ENCODE measurements at regions not wholly inside any gene's neighbourhood (a gene's known extent, or its start where the extent isn't known, plus 50 kb on each side); places are given as distances from the start of the nearest gene placed in this dataset.

DNA sequence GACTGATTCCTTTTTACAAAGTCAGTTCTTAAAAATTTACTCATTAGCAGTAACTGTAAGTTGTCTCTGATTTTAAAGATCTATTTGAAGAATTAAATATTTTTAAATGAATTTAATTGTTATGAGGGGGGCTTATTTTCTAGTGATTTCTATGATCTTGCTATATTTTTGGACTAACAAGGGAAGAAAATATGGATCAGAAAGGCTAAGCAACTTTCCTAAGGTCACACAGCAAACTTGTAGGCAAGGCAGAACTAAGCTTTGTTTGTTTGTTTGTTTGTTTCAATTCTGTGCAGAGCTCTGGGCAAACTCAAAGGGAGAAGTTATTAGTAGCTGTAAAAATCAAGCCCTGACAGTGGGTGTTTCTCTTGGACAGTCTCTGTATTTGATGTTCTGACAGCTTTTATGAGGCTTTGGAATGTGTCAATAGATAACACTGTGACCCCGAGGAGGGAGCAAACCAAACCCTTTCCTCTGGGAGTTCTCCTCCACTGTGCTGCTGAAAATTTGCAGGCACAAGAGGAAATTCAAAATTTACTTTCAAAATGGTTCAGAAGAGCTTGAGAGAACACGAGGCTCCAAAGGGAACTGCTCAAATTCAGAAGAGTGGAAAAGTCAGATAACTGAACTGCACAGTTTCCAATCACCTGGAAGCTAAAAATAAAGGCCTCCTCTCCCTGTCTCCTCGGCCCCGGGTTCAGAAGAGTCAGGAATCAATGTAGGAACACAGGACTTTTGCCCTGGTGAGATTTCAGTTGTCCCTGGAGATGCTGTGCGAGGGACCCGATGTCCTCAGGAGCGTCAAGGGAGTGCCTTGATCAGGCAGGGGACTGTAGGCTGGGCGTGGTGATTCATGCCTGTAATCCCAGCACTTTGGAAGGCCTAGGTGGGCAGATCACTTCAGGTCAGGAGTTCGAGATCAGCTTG lies 325.7 kb downstream of the GATA3 start:
- Histone ChIP-seq H3K27ac (ENCODE audit: low read depth, low read length, severe bottlenecking) (peak overlapping the region; percentile 8), H3K36me3 (ENCODE audit: control insufficient read depth, insufficient read depth, low read length) (no peaks in the 10 kb centered on the region), H3K4me3 (ENCODE audit: extremely low read depth, insufficient read depth, low read length, poor library complexity, severe bottlenecking) (no peak overlapping the region), H3K9me3 (ENCODE audit: control insufficient read depth, low read length) (no peaks in the 10 kb centered on the region), H3K4me1 (ENCODE audit: control insufficient read depth, insufficient read depth, low read length, poor library complexity, severe bottlenecking) (peaks cover 20% of the 10 kb centered on the region)
- 81 to 85% methylated on average over 7 to 8 of the region's 9 CpGs for WGBS, 2 experiments (ENCODE audit: insufficient coverage in 2 of 2)

DNA sequence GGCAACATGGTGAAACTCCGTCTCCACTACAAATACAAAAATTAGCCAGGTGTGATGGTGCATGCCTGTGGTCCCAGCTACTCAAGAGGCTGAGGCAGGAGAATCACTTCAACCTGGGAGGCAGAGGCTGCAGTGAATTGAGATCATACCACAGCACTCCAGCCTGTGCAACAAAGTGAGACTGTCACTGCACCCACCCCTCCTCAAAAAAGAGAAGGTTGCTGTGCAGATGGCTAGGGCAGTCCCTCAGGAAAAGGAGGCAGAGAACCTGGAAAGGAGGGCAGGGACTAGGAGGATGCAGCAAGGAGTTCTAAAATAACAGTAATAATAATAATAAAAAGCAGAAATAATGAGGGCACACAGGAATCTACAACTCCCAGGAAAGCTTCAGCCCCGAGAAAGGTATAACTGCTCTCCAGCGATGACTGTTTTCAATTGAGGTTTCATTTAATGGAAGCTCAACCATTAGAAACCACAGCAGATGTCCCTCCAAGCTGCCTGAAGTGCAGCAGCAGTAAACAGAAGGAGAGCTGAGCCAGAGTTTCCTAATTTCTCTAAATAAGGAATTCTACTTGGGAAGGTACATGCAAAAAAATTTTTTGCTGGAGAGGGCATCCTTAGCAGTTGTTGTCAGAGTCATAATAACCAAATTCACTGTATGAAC lies 326.5 kb downstream of the GATA3 start:
- Histone ChIP-seq H3K36me3 (ENCODE audit: control insufficient read depth, insufficient read depth, low read length) (no peaks in the 10 kb centered on the region), H3K27ac (ENCODE audit: low read depth, low read length, severe bottlenecking) (no peak overlapping the region), H3K4me1 (ENCODE audit: control insufficient read depth, insufficient read depth, low read length, poor library complexity, severe bottlenecking) (peaks cover 20% of the 10 kb centered on the region), H3K9me3 (ENCODE audit: control insufficient read depth, low read length) (no peaks in the 10 kb centered on the region), H3K4me3 (ENCODE audit: extremely low read depth, insufficient read depth, low read length, poor library complexity, severe bottlenecking) (no peak overlapping the region)
- WGBS, 2 experiments (ENCODE audit: insufficient coverage in 2 of 2): 83 to 93% methylated on average over 2 of the region's 3 CpGs

DNA sequence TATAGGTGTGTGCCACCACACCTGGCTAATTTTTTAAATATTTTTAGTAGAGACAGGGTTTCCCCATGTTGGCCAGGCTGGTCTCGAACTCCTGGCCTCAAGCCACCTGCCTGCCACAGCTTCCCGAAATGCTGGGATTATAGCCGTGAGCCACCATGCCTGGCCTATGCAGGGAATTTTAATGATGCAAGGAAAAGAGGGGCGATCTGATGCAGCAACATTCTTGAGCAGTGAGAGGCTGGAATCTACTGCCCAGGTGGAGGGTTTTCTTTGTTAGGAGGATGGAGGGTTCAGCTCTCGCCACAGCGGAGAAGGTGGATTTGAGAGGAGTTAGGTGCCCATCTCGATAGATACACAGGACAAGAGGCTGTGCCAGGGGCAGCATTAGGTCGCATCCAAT lies 332.3 kb downstream of the GATA3 start:
- no peak overlapping the region for H3K27ac ChIP-seq (ENCODE audit: low read depth, low read length, severe bottlenecking)
- no peak overlapping the region for H3K4me3 ChIP-seq (ENCODE audit: extremely low read depth, insufficient read depth, low read length, poor library complexity, severe bottlenecking)
- H3K36me3 ChIP-seq (ENCODE audit: control insufficient read depth, insufficient read depth, low read length): no peaks in the 10 kb centered on the region
- WGBS, 2 experiments (ENCODE audit: insufficient coverage in 2 of 2): 86 to 98% methylated on average over 4 of the region's 8 CpGs
- H3K4me1 ChIP-seq (ENCODE audit: control insufficient read depth, insufficient read depth, low read length, poor library complexity, severe bottlenecking): no peaks in the 10 kb centered on the region
- H3K9me3 ChIP-seq (ENCODE audit: control insufficient read depth, low read length): no peaks in the 10 kb centered on the region

DNA sequence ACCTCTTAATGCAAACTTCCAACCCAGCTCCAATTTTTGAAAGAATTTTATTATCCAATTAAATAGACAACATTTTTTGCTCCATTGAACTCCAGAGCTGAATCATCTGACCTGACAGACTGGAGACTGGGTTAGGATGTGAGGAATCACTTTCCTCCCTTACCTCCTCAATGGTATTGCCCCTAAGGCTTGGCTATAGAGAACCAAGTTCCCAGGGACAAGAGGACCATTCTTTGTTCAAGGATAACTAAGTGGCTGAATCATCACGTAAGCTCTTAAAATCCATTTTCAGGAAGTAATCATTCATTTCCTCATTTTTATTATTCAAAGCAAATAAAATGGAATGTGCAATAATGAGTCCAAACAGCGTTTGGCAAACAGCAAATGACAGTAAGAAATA lies 335.1 kb downstream of the GATA3 start:
- H3K27ac ChIP-seq (ENCODE audit: low read depth, low read length, severe bottlenecking): no peak overlapping the region
- WGBS, 2 experiments (ENCODE audit: insufficient coverage in 2 of 2): 100% methylated on average over 1 of the region's 2 CpGs; no CpG with 5 or more reads in 1 of the 2 experiments
- no peak overlapping the region for H3K4me3 ChIP-seq (ENCODE audit: extremely low read depth, insufficient read depth, low read length, poor library complexity, severe bottlenecking)
- no peaks in the 10 kb centered on the region for H3K36me3 ChIP-seq (ENCODE audit: control insufficient read depth, insufficient read depth, low read length)
- no peaks in the 10 kb centered on the region for H3K9me3 ChIP-seq (ENCODE audit: control insufficient read depth, low read length)
- peaks cover 7% of the 10 kb centered on the region for H3K4me1 ChIP-seq (ENCODE audit: control insufficient read depth, insufficient read depth, low read length, poor library complexity, severe bottlenecking)

DNA sequence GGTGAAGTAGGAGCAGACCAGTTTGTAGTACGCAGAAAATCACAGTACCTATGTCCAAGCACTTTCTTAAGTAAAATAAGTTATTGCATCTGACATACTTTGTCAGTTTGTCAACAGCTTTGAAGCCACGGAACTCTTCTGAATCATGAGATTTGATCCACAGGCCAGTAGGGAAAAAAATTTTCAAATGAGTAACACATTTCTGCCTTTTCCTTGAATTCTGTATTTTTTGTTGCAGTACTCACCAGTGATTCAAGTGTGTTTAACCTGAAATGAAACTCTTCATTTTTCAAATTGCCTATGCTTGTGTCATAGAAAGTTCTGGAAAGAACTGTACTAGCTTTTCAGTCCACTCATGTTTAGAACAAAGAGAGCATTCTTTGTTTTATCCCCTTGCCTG lies 337.7 kb downstream of the GATA3 start:
- H3K36me3 ChIP-seq (ENCODE audit: control insufficient read depth, insufficient read depth, low read length): no peaks in the 10 kb centered on the region
- WGBS, 2 experiments (ENCODE audit: insufficient coverage in 2 of 2): 92% methylated on average over 2 of the region's 2 CpGs; no CpG with 5 or more reads in 1 of the 2 experiments
- peaks cover 7% of the 10 kb centered on the region for H3K4me1 ChIP-seq (ENCODE audit: control insufficient read depth, insufficient read depth, low read length, poor library complexity, severe bottlenecking)
- H3K9me3 ChIP-seq (ENCODE audit: control insufficient read depth, low read length): no peaks in the 10 kb centered on the region
- no peak overlapping the region for H3K27ac ChIP-seq (ENCODE audit: low read depth, low read length, severe bottlenecking)
- no peak overlapping the region for H3K4me3 ChIP-seq (ENCODE audit: extremely low read depth, insufficient read depth, low read length, poor library complexity, severe bottlenecking)

DNA sequence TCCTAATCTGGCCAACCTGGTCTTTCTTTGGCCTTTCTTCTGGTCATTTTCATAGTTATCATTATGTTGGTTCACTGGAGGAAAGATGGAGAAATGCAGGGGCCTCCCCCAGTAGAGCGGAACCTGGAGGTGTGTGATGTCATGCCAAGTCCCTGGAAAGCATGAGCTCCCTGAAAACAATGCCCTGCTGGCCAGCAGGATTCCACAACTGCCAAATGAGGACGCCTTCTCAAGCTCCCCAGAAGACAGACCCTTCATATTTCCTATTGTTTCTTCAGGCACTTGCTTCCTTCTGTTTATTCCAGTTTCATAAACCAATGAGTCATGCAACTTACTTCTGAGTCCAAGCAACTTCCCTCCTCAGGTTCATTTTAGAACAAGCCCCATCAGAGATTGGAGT lies 339.0 kb downstream of the GATA3 start:
- no peak overlapping the region for H3K4me3 ChIP-seq (ENCODE audit: extremely low read depth, insufficient read depth, low read length, poor library complexity, severe bottlenecking)
- H3K4me1 ChIP-seq (ENCODE audit: control insufficient read depth, insufficient read depth, low read length, poor library complexity, severe bottlenecking): peaks cover 7% of the 10 kb centered on the region
- no peak overlapping the region for H3K27ac ChIP-seq (ENCODE audit: low read depth, low read length, severe bottlenecking)
- no peaks in the 10 kb centered on the region for H3K9me3 ChIP-seq (ENCODE audit: control insufficient read depth, low read length)
- WGBS, 2 experiments (ENCODE audit: insufficient coverage in 2 of 2): 90 to 94% methylated on average over 2 of the region's 2 CpGs
- no peaks in the 10 kb centered on the region for H3K36me3 ChIP-seq (ENCODE audit: control insufficient read depth, insufficient read depth, low read length)

DNA sequence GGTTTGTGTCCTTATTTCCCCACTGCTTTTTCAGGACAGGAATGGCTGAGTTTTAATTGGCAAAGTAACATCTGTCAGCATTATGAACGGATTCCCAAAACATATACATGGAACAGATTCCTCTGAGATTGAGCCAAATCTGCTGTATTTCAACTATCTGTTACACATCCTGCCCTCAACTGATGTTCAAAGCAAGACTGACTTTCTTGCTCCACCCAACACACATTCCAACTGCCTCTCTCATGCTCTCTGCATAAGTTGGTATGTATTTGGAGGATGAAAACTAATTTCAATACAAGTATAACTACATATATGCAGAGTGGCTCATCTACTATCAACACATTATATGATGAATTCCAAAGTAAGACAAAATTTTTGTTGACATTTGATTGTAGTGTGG lies 342.2 kb downstream of the GATA3 start:
- H3K9me3 ChIP-seq (ENCODE audit: control insufficient read depth, low read length): no peaks in the 10 kb centered on the region
- H3K4me1 ChIP-seq (ENCODE audit: control insufficient read depth, insufficient read depth, low read length, poor library complexity, severe bottlenecking): peaks cover 7% of the 10 kb centered on the region
- no peaks in the 10 kb centered on the region for H3K36me3 ChIP-seq (ENCODE audit: control insufficient read depth, insufficient read depth, low read length)
- H3K27ac ChIP-seq (ENCODE audit: low read depth, low read length, severe bottlenecking): no peak overlapping the region
- 75 to 89% methylated on average over 1 of the region's 1 CpG for WGBS, 2 experiments (ENCODE audit: insufficient coverage in 2 of 2)
- no peak overlapping the region for H3K4me3 ChIP-seq (ENCODE audit: extremely low read depth, insufficient read depth, low read length, poor library complexity, severe bottlenecking)

DNA sequence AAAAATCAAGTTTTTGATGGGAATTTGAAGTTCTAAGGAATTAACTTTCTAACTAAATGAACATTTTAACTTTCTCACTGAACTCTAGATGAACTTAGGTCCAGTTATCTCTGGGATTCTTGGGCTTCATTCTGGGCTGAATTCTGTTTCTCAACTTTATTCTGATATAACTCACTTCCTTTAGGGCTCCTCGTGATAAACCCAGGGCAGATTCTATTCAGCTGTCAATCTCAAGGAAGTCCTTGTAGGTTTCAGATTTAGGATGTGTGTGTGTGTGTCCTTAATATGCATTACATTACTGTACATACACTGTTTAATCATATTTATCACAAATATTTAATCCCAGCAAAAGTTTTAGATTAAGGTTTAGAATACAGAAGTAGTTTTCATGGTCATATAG lies 344.3 kb downstream of the GATA3 start:
- WGBS, 2 experiments (ENCODE audit: insufficient coverage in 2 of 2): no CpG with 5 or more reads among the region's 1 CpG
- Histone ChIP-seq H3K4me3 (ENCODE audit: extremely low read depth, insufficient read depth, low read length, poor library complexity, severe bottlenecking) (no peak overlapping the region), H3K27ac (ENCODE audit: low read depth, low read length, severe bottlenecking) (no peak overlapping the region), H3K36me3 (ENCODE audit: control insufficient read depth, insufficient read depth, low read length) (no peaks in the 10 kb centered on the region), H3K4me1 (ENCODE audit: control insufficient read depth, insufficient read depth, low read length, poor library complexity, severe bottlenecking) (peaks cover 3% of the 10 kb centered on the region), H3K9me3 (ENCODE audit: control insufficient read depth, low read length) (no peaks in the 10 kb centered on the region)

DNA sequence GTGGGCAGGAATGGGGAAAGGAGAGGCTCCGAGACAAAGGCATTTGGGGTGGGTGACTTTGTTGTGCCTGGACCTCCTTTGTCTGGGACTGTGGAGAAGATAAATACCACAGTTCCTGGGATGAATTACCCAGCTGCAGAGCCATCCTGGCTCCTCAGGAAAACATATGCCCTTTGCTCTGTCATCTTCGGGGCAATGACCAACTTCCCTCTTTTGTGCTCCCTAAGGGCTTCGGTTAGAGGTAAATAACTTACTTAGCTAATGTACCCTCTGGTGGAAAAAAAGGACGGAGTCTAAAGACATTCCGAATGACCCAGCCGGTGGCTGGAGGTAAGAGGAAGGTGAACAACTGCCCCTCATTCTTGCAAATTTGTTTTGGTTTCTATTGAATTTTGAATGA lies 345.7 kb downstream of the GATA3 start:
- no peak overlapping the region for H3K27ac ChIP-seq (ENCODE audit: low read depth, low read length, severe bottlenecking)
- WGBS, 2 experiments (ENCODE audit: insufficient coverage in 2 of 2): 71 to 100% methylated on average over 1 of the region's 6 CpGs

DNA sequence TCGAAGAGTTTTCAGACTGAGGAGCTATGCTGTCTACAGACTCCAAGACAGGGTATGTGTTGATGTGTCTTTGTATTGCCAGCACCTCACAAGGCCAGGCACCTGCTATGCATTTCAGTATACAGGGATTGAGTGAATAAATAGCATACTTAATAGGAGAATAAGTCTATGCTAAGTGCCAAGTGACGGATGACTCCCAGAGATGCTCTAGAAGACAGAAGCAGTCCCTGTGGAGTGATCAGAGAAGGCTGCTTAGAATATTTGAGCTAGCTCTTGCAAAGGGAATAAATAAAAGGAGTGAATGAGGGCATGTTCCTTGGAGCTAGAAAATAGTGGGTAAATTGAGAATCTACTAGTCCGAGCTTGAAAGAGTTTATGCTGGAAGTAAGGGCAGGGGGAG lies 346.4 kb downstream of the GATA3 start:
- Histone ChIP-seq H3K9me3 (ENCODE audit: control insufficient read depth, low read length) (no peaks in the 10 kb centered on the region), H3K4me1 (ENCODE audit: control insufficient read depth, insufficient read depth, low read length, poor library complexity, severe bottlenecking) (no peaks in the 10 kb centered on the region), H3K27ac (ENCODE audit: low read depth, low read length, severe bottlenecking) (no peak overlapping the region), H3K36me3 (ENCODE audit: control insufficient read depth, insufficient read depth, low read length) (no peaks in the 10 kb centered on the region), H3K4me3 (ENCODE audit: extremely low read depth, insufficient read depth, low read length, poor library complexity, severe bottlenecking) (no peak overlapping the region)
- 83 to 93% methylated on average over 2 to 3 of the region's 3 CpGs for WGBS, 2 experiments (ENCODE audit: insufficient coverage in 2 of 2)

More for the DNA sequence above, 345.7 kb downstream of the GATA3 start:
- Histone ChIP-seq H3K36me3 (ENCODE audit: control insufficient read depth, insufficient read depth, low read length) (no peaks in the 10 kb centered on the region), H3K9me3 (ENCODE audit: control insufficient read depth, low read length) (no peaks in the 10 kb centered on the region), H3K4me3 (ENCODE audit: extremely low read depth, insufficient read depth, low read length, poor library complexity, severe bottlenecking) (no peak overlapping the region), H3K4me1 (ENCODE audit: control insufficient read depth, insufficient read depth, low read length, poor library complexity, severe bottlenecking) (no peaks in the 10 kb centered on the region)

DNA sequence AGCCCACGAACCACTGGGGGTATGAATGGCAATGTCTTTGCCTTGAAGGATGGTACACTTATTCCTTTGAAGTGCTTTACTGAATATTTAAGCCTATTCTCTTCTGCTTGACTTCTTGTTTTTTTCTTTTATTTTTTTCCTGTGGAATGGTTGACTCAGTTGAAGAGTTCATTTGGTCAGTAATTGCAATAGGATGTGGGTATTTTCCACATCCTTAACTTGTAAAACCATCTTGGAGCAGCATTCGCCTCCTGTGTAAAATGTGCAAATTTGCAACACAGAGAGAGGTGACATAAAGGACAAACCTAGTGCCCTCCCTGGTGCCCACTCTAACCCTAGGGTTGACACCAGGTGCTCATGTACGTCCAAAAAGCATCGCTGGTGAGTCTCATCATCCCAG lies 347.0 kb downstream of the GATA3 start:
- H3K4me3 ChIP-seq (ENCODE audit: extremely low read depth, insufficient read depth, low read length, poor library complexity, severe bottlenecking): no peak overlapping the region
- WGBS, 2 experiments (ENCODE audit: insufficient coverage in 2 of 2): 94% methylated on average over 2 of the region's 4 CpGs; no CpG with 5 or more reads in 1 of the 2 experiments
- H3K36me3 ChIP-seq (ENCODE audit: control insufficient read depth, insufficient read depth, low read length): no peaks in the 10 kb centered on the region
- no peaks in the 10 kb centered on the region for H3K9me3 ChIP-seq (ENCODE audit: control insufficient read depth, low read length)
- no peaks in the 10 kb centered on the region for H3K4me1 ChIP-seq (ENCODE audit: control insufficient read depth, insufficient read depth, low read length, poor library complexity, severe bottlenecking)
- H3K27ac ChIP-seq (ENCODE audit: low read depth, low read length, severe bottlenecking): no peak overlapping the region
